ENCODE measurements at regions not wholly inside any gene's neighbourhood (a gene's known extent, or its start where the extent isn't known, plus 50 kb on each side); places are given as distances from the start of the nearest gene placed in this dataset.

GRCh38 chr3:94873751-94874150 is 810.9 kb downstream of the NSUN3 start:
- TF ChIP-seq EZH2phosphoT487 (IDR thresholded peaks at IDR 0.05; ENCODE audit: low read depth, severe bottlenecking, unreplicated experiment) (no peak), EZH2 (IDR thresholded peaks at IDR 0.05; ENCODE audit: borderline replicate concordance) (no peak)
